IPS-18a (cell line): ENCODE measurements at regions not wholly inside any gene's neighbourhood (a gene's known extent, or its start where the extent isn't known, plus 50 kb on each side); places are given as distances from the start of the nearest gene placed in this dataset.
"Not testable (repeated sequence)": the region's sequence is repeated elsewhere in the genome, so short reads cannot be mapped to it uniquely, and the experiment has no call there.

ENCODE experiments used
- H3K27ac ChIP-seq: one replicate; pipeline ENCODE4 v1.5.1; 2013; ENCODE audit warnings: low read length
- H3K27me3 ChIP-seq: one replicate; pipeline ENCODE4 v1.6.1; 2013; ENCODE audit warnings: mild to moderate bottlenecking, low read length; ENCODE audit not compliant: control insufficient read depth, insufficient read depth
- H3K36me3 ChIP-seq: one replicate; pipeline ENCODE4 v1.6.1; 2013; ENCODE audit warnings: low read depth, low read length; ENCODE audit not compliant: control insufficient read depth
- H3K4me1 ChIP-seq: one replicate; pipeline ENCODE4 v1.6.1; 2013; ENCODE audit warnings: low read depth, low read length; ENCODE audit not compliant: control insufficient read depth
- H3K4me3 ChIP-seq: one replicate; pipeline ENCODE4 v1.5.1; 2013; ENCODE audit warnings: low read length
- H3K9ac ChIP-seq: one replicate; pipeline ENCODE4 v1.6.1; 2013; ENCODE audit warnings: mild to moderate bottlenecking, low read length, moderate library complexity
- H3K9me3 ChIP-seq: one replicate; pipeline ENCODE4 v1.6.1; 2013; ENCODE audit warnings: low read depth, low read length; ENCODE audit not compliant: control insufficient read depth

- Histone ChIP-seq H3K9ac (no peak overlapping the region), H3K27ac (no peak overlapping the region), H3K4me3 (no peak overlapping the region), H3K27me3 (no peaks in the 10 kb centered on the region), H3K4me1 (no peaks in the 10 kb centered on the region), H3K36me3 (no peaks in the 10 kb centered on the region), H3K9me3 (no peaks in the 10 kb centered on the region)
Measured at GRCh38 chr2:221747289-221747972, 175.3 kb upstream of the EPHA4 start.

GRCh38 chr2:221741496-221742211 is 169.6 kb upstream of the EPHA4 start:
- Histone ChIP-seq H3K36me3 (no peaks in the 10 kb centered on the region), H3K4me3 (no peak overlapping the region)

GRCh38 chr2:221731432-221732145 is 159.5 kb upstream of the EPHA4 start:
- no peaks in the 10 kb centered on the region for H3K27me3 ChIP-seq
- no peaks in the 10 kb centered on the region for H3K36me3 ChIP-seq
- no peak overlapping the region for H3K9ac ChIP-seq
- H3K27ac ChIP-seq, result no peak overlapping the region
- no peaks in the 10 kb centered on the region for H3K9me3 ChIP-seq
- no peaks in the 10 kb centered on the region for H3K4me1 ChIP-seq
- H3K4me3 ChIP-seq, result no peak overlapping the region

More at GRCh38 chr2:221741496-221742211, 169.6 kb upstream of the EPHA4 start:
- no peaks in the 10 kb centered on the region for H3K4me1 ChIP-seq
- H3K27ac ChIP-seq, result no peak overlapping the region
- H3K9ac ChIP-seq, result no peak overlapping the region
- H3K9me3 ChIP-seq, result no peaks in the 10 kb centered on the region
- H3K27me3 ChIP-seq, result no peaks in the 10 kb centered on the region

GRCh38 chr2:221726894-221727513 is 154.9 kb upstream of the EPHA4 start:
- no peaks in the 10 kb centered on the region for H3K27me3 ChIP-seq
- H3K4me3 ChIP-seq, result no peak overlapping the region
- H3K9me3 ChIP-seq, result peaks cover 5% of the 10 kb centered on the region
- no peak overlapping the region for H3K27ac ChIP-seq
- H3K4me1 ChIP-seq, result no peaks in the 10 kb centered on the region
- no peak overlapping the region for H3K9ac ChIP-seq
- H3K36me3 ChIP-seq, result no peaks in the 10 kb centered on the region

GRCh38 chr2:221724631-221725203 is 152.6 kb upstream of the EPHA4 start:
- Histone ChIP-seq H3K27me3 (no peaks in the 10 kb centered on the region), H3K4me1 (no peaks in the 10 kb centered on the region), H3K36me3 (no peaks in the 10 kb centered on the region), H3K27ac (no peak overlapping the region), H3K9ac (no peak overlapping the region), H3K4me3 (no peak overlapping the region), H3K9me3 (peaks cover 5% of the 10 kb centered on the region)

GRCh38 chr2:221724117-221724516 is 152.0 kb upstream of the EPHA4 start:
- not testable (repeated sequence) for H3K36me3 ChIP-seq, H3K9me3 ChIP-seq, H3K27ac ChIP-seq, H3K27me3 ChIP-seq, H3K9ac ChIP-seq, H3K4me3 ChIP-seq, H3K4me1 ChIP-seq

- Histone ChIP-seq H3K9ac (no peak overlapping the region), H3K4me1 (peaks cover 16% of the 10 kb centered on the region), H3K27me3 (no peaks in the 10 kb centered on the region), H3K4me3 (no peak overlapping the region), H3K36me3 (no peaks in the 10 kb centered on the region), H3K27ac (no peak overlapping the region), H3K9me3 (no peaks in the 10 kb centered on the region)
Measured at GRCh38 chr2:221716426-221717303, 144.6 kb upstream of the EPHA4 start.

- H3K36me3 ChIP-seq, result no peaks in the 10 kb centered on the region
- no peaks in the 10 kb centered on the region for H3K27me3 ChIP-seq
- no peak overlapping the region for H3K27ac ChIP-seq
- H3K9me3 ChIP-seq, result no peaks in the 10 kb centered on the region
- no peak overlapping the region for H3K9ac ChIP-seq
- H3K4me3 ChIP-seq, result peak overlapping the region; percentile 13
- peaks cover 22% of the 10 kb centered on the region for H3K4me1 ChIP-seq
Measured at GRCh38 chr2:221715523-221716247, 143.6 kb upstream of the EPHA4 start.

GRCh38 chr2:221710744-221711143 is 138.6 kb upstream of the EPHA4 start:
- H3K36me3 ChIP-seq, result no peaks in the 10 kb centered on the region
- H3K9ac ChIP-seq, result no peak overlapping the region
- no peaks in the 10 kb centered on the region for H3K9me3 ChIP-seq
- H3K4me1 ChIP-seq, result peaks cover 42% of the 10 kb centered on the region
- H3K27ac ChIP-seq, result no peak overlapping the region
- H3K27me3 ChIP-seq, result no peaks in the 10 kb centered on the region
- H3K4me3 ChIP-seq, result no peak overlapping the region

- Histone ChIP-seq H3K27ac (no peak overlapping the region), H3K36me3 (no peaks in the 10 kb centered on the region), H3K9me3 (no peaks in the 10 kb centered on the region), H3K27me3 (no peaks in the 10 kb centered on the region), H3K9ac (no peak overlapping the region), H3K4me1 (peaks cover 52% of the 10 kb centered on the region), H3K4me3 (peak overlapping the region; percentile 18)
Measured at GRCh38 chr2:221708902-221709301, 136.8 kb upstream of the EPHA4 start.
